G401.6 (cell line): ENCODE measurements at regions not wholly inside any gene's neighbourhood (a gene's known extent, or its start where the extent isn't known, plus 50 kb on each side); places are given as distances from the start of the nearest gene placed in this dataset.

Experiments
- FAIRE-seq: peaks from 2 replicates; lab custom pipeline; 2012; peaks lifted over from hg19 to GRCh38; lab: Jason Lieb, UNC

- no peak for FAIRE-seq
Measured at GRCh38 chr11:17157761-17158160, 50.0 kb downstream of the PIK3C2A start.

- no peak for FAIRE-seq
Measured at GRCh38 chr11:17156283-17156682, 51.5 kb downstream of the PIK3C2A start.

GRCh38 chr11:17154409-17155159 is 53.2 kb downstream of the PIK3C2A start:
- FAIRE-seq = no peak

GRCh38 chr11:17153757-17154156 is 54.0 kb downstream of the PIK3C2A start:
- no peak for FAIRE-seq

GRCh38 chr11:17152306-17152705 is 55.5 kb downstream of the PIK3C2A start:
- FAIRE-seq = no peak

- no peak for FAIRE-seq
Measured at GRCh38 chr11:17150521-17150920, 57.3 kb downstream of the PIK3C2A start.

- FAIRE-seq = no peak
Measured at GRCh38 chr11:17148536-17148935, 59.2 kb downstream of the PIK3C2A start.

- peak; percentile 62 for FAIRE-seq
Measured at GRCh38 chr11:17145972-17146371, 61.8 kb downstream of the PIK3C2A start.

- FAIRE-seq = no peak
Measured at GRCh38 chr11:17142450-17142849, 65.0 kb upstream of the RPS13 start.

- FAIRE-seq = peak; percentile 37
Measured at GRCh38 chr11:17141156-17141555, 63.7 kb upstream of the RPS13 start.

GRCh38 chr11:17138562-17138961 is 61.1 kb upstream of the RPS13 start:
- no peak for FAIRE-seq

- no peak for FAIRE-seq
Measured at GRCh38 chr11:17135916-17136683, 58.6 kb upstream of the RPS13 start.

GRCh38 chr11:17132654-17133053 is 55.2 kb upstream of the RPS13 start:
- no peak for FAIRE-seq

GRCh38 chr11:17129003-17129402 is 51.5 kb upstream of the RPS13 start:
- FAIRE-seq = no peak
